HCT116 (cell line): ENCODE measurements at regions not wholly inside any gene's neighbourhood (a gene's known extent, or its start where the extent isn't known, plus 50 kb on each side); places are given as distances from the start of the nearest gene placed in this dataset.
A peak's percentile ranks its signal among the peaks of the same experiment; 100 is the strongest.

Experiments used
- ATAC-seq: fragments of 200-7000 bp; cut with Tn5 transposase; 2 replicates; pipeline ENCODE4 v1.9.1; 2020; ENCODE audit warnings: mild to moderate bottlenecking, moderate library complexity
- BruUV-seq: library from RNA; stranded (reverse); fragments of 400-500 nt; replicated peaks from 2 replicates; lab custom pipeline; 2021; lab: Mats Ljungman, UMichigan
- CTCF ChIA-PET: fragments of 300-600 bp; sonication (Branson Sonifier 250); formaldehyde crosslinking; loops from one replicate; lab custom pipeline; 2021; ENCODE audit warnings: antibody characterized with exemption; lab: Charles Lee
- POLR2A ChIA-PET: fragments of 300-600, 350-600 bp; sonication (Branson Sonifier 250); formaldehyde crosslinking; loops from one replicate; lab custom pipeline; 2021; ENCODE audit warnings: antibody characterized with exemption; lab: Charles Lee
- RAD21 ChIA-PET, 2 experiments: fragments of 300-600 bp; sonication (Branson Sonifier 250); formaldehyde crosslinking; loops; one replicate each; lab custom pipeline; 2023; ENCODE audit warnings: low total read pairs in 2 of 2; ENCODE audit not compliant: uncharacterized antibody in 2 of 2, unreplicated experiment in 2 of 2, low non-redundant PET in 1 of 2; lab: Charles Lee
- DNase-seq: peaks from one replicate; pipeline ENCODE4 v3.0.0-alpha.2; 2010; ENCODE audit warnings: low read depth, low spot score
- H2AFZ ChIP-seq: fragments of 200-600 bp; shearing (Covaris generic), sonication (generic); 2 replicates; pipeline ENCODE4 v1.6.1; 2017; ENCODE audit warnings: low read depth, mixed run types, mixed read lengths, antibody characterized with exemption, low read length; ENCODE audit not compliant: poor library complexity, severe bottlenecking
- H3K27ac ChIP-seq: 2 replicates; pipeline ENCODE4 v1.5.1; 2012; ENCODE audit warnings: low read depth, low read length
- H3K27me3 ChIP-seq: fragments of 200-600 bp; sonication (generic); 2 replicates; pipeline ENCODE4 v1.6.1; 2016; ENCODE audit warnings: mixed run types, low read length, mixed read lengths; ENCODE audit not compliant: insufficient read depth
- H3K36me3 ChIP-seq, 2 experiments: fragments of 200-500 bp in 1 of 2; fragments of 200-600 bp in 1 of 2; sonication (Bioruptor generic) in 1 of 2; sonication (generic) in 1 of 2; 2 replicates each; pipeline versions ENCODE4 v1.5.1 to v1.6.1; 2014 to 2016; ENCODE audit warnings: low read length in 2 of 2, inconsistent platforms in 1 of 2, mixed read lengths in 1 of 2, mixed run types in 1 of 2; ENCODE audit not compliant: insufficient read depth in 2 of 2, control insufficient read depth in 1 of 2
- H3K4me1 ChIP-seq, 2 experiments: fragments of 200-600 bp in 1 of 2; sonication (generic) in 1 of 2; 2 replicates each; pipeline versions ENCODE4 v1.5.1 to v1.6.1; 2012 to 2017; ENCODE audit warnings: low read length in 2 of 2, inconsistent platforms in 1 of 2, mild to moderate bottlenecking in 1 of 2, mixed read lengths in 1 of 2, mixed run types in 1 of 2, moderate library complexity in 1 of 2; ENCODE audit not compliant: insufficient read depth in 2 of 2, control insufficient read depth in 1 of 2
- H3K4me2 ChIP-seq: fragments of 200-600 bp; sonication (generic); 2 replicates; pipeline ENCODE4 v1.6.1; 2017; ENCODE audit warnings: mixed run types, low read length, mixed read lengths
- H3K4me3 ChIP-seq, 2 experiments: fragments of 200-600 bp in 1 of 2; sonication (generic) in 1 of 2; replicated peaks in 1 of 2; 2 replicates each; pipeline ENCODE4 v1.5.1; 2011 to 2016; ENCODE audit warnings: low read length in 2 of 2, control low read depth in 1 of 2, low read depth in 1 of 2, mild to moderate bottlenecking in 1 of 2, mixed read lengths in 1 of 2, mixed run types in 1 of 2
- H3K79me2 ChIP-seq: fragments of 200-600 bp; sonication (generic); 2 replicates; pipeline ENCODE4 v1.6.1; 2017; ENCODE audit warnings: mild to moderate bottlenecking, mixed run types, low read length, moderate library complexity, mixed read lengths; ENCODE audit not compliant: insufficient read depth
- H3K9ac ChIP-seq: fragments of 200-600 bp; sonication (generic); 2 replicates; pipeline ENCODE4 v1.6.1; 2016; ENCODE audit warnings: low read length, mixed read lengths
- H3K9me2 ChIP-seq: fragments of 200-600 bp; sonication (generic), shearing (Covaris generic); 2 replicates; pipeline ENCODE4 v1.6.1; 2017; ENCODE audit warnings: mixed run types, mild to moderate bottlenecking, moderate library complexity; ENCODE audit not compliant: insufficient read depth
- H3K9me3 ChIP-seq, 2 experiments: fragments of 200-500 bp in 1 of 2; fragments of 200-600 bp in 1 of 2; sonication (Bioruptor generic) in 1 of 2; sonication (generic) in 1 of 2; 2 replicates each; pipeline ENCODE4 v1.6.1; 2014 to 2017; ENCODE audit warnings: low read length in 2 of 2, mixed read lengths in 2 of 2, inconsistent platforms in 1 of 2, low read depth in 1 of 2, mild to moderate bottlenecking in 1 of 2, mixed run types in 1 of 2, moderate library complexity in 1 of 2; ENCODE audit not compliant: control insufficient read depth in 1 of 2, insufficient read depth in 1 of 2
- H4K20me1 ChIP-seq: fragments of 200-600 bp; sonication (generic), shearing (Covaris generic); 2 replicates; pipeline ENCODE4 v1.6.1; 2017; ENCODE audit warnings: mixed run types, mild to moderate bottlenecking, moderate library complexity; ENCODE audit not compliant: insufficient read depth
- CEBPB ChIP-seq: IDR thresholded peaks from 2 replicates; pipeline ENCODE4 v1.6.1; 2012; ENCODE audit warnings: low read depth
- CTCF ChIP-seq, 3 experiments: fragments of 200-600 bp in 1 of 3; sonication (generic) in 1 of 3; IDR thresholded peaks in 2 of 3; conservative IDR thresholded peaks in 1 of 3; 2 replicates each; pipeline ENCODE4 v1.5.1; 2012 to 2017; ENCODE audit warnings: low read depth in 2 of 3, low read length in 2 of 3, antibody characterized with exemption in 1 of 3, borderline replicate concordance in 1 of 3, control low read depth in 1 of 3, mild to moderate bottlenecking in 1 of 3, mixed read lengths in 1 of 3, mixed run types in 1 of 3, moderate library complexity in 1 of 3; ENCODE audit not compliant: insufficient read depth in 1 of 3
- EGR1 ChIP-seq: IDR thresholded peaks from 2 replicates; pipeline ENCODE4 v1.6.1; 2012; ENCODE audit warnings: low read depth
- ELF1 ChIP-seq: IDR thresholded peaks from 2 replicates; pipeline ENCODE4 v1.6.1; 2012; ENCODE audit warnings: low read depth, borderline replicate concordance
- EZH2 ChIP-seq: fragments of 200-600 bp; sonication (generic); IDR thresholded peaks from 2 replicates; pipeline ENCODE4 v1.6.1; 2017; ENCODE audit warnings: antibody characterized with exemption, mixed run types
- EZH2phosphoT487 ChIP-seq: fragments of 200-600 bp; IDR thresholded peaks from 2 replicates; pipeline ENCODE4 v1.6.1; 2018; ENCODE audit warnings: antibody characterized with exemption, borderline replicate concordance
- JUND ChIP-seq: IDR thresholded peaks from 2 replicates; pipeline ENCODE4 v1.6.1; 2012
- POLR2AphosphoS5 ChIP-seq: IDR thresholded peaks from 2 replicates; pipeline ENCODE4 v1.6.1; 2011; ENCODE audit warnings: mild to moderate bottlenecking, low read depth, low read length, moderate library complexity
- RAD21 ChIP-seq: IDR thresholded peaks from 2 replicates; pipeline ENCODE4 v1.6.1; 2012; ENCODE audit warnings: low read depth, mild to moderate bottlenecking
- TCF7L2 ChIP-seq: IDR thresholded peaks from 2 replicates; pipeline ENCODE4 v1.7.0; 2011; ENCODE audit warnings: borderline replicate concordance, inconsistent platforms; ENCODE audit not compliant: insufficient read depth, insufficient read length; ENCODE audit errors: extremely low read depth
- ZBTB33 ChIP-seq: IDR thresholded peaks from 2 replicates; pipeline ENCODE4 v1.6.1; 2011; ENCODE audit warnings: mild to moderate bottlenecking, low read length, moderate library complexity; ENCODE audit not compliant: insufficient replicate concordance; ENCODE audit errors: extremely low read depth
- ZFX ChIP-seq: fragments of 450-650 bp; IDR thresholded peaks from 2 replicates; pipeline ENCODE4 v1.6.1; 2017
- intact Hi-C: fragments of 100-400 bp; cut with micrococcal nuclease; formaldehyde crosslinking; loops from 2 replicates; pipeline ENCODE4 v1.10.0; 2022
- TF ChIP-seq, protein P1 (sequence below): IDR thresholded peaks from 2 replicates; pipeline ENCODE4 v1.6.1; 2012; ENCODE audit warnings: low read depth
- TF ChIP-seq, protein P2 (sequence below): IDR thresholded peaks from 2 replicates; pipeline ENCODE4 v1.6.1; 2012

DNA sequence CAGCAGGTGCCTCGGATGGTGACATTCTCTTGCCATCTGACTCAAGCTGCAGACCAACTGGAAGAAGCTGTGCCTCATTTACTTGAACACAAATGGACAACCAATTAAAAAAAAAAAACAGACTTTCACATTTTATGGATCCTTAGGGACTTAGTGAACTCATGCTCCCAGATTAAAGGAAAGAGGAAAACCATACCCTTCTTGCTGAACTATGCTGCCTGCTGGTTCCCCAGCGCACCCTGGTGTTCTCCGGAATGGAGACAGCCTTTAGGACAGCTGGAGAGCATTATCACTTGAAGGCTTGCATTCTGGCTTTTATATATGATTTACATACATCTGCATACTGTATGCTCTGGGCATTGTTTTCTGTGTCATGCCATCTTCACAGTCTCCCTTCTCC, 370.7 kb downstream of the SLC4A3 start:
- H3K9ac ChIP-seq, result no peak overlapping the region
- H3K9me2 ChIP-seq, result no peaks in the 10 kb centered on the region
- H3K27ac ChIP-seq, result no peak overlapping the region
- H3K79me2 ChIP-seq, result no peaks in the 10 kb centered on the region
- H2AFZ ChIP-seq, result no peak overlapping the region
- H3K4me3 ChIP-seq, result no peak overlapping the region
- DNase-seq, result no peak
- no peaks in the 10 kb centered on the region for H3K9me3 ChIP-seq
- H3K27me3 ChIP-seq, result no peaks in the 10 kb centered on the region
- ChIA-PET POLR2A (no interaction called here), CTCF (interaction anchor here (0.8 to 1.2 kb wide), 2 partner anchors 13 to 260 kb away, joined by 3 read pairs; no protein-coding TSS in a partner anchor), RAD21 (no interaction called here)
- peaks cover 0 to 2% of the 10 kb centered on the region in 2 experiments; a peak in 1 of 4 replicates for H3K36me3 ChIP-seq
- BruUV-seq, result no TSS peak
- ATAC-seq, result no peak
- no peaks in the 10 kb centered on the region for H4K20me1 ChIP-seq
- intact Hi-C loops, result loop anchor here (5.0 kb wide), 1 partner anchor 1574 kb away; the partner anchor contains the start of gene EPHA4
- no peak overlapping the region for H3K4me2 ChIP-seq
- peaks cover 13 to 20% of the 10 kb centered on the region in 2 experiments for H3K4me1 ChIP-seq
- TF ChIP-seq, protein P1, sequence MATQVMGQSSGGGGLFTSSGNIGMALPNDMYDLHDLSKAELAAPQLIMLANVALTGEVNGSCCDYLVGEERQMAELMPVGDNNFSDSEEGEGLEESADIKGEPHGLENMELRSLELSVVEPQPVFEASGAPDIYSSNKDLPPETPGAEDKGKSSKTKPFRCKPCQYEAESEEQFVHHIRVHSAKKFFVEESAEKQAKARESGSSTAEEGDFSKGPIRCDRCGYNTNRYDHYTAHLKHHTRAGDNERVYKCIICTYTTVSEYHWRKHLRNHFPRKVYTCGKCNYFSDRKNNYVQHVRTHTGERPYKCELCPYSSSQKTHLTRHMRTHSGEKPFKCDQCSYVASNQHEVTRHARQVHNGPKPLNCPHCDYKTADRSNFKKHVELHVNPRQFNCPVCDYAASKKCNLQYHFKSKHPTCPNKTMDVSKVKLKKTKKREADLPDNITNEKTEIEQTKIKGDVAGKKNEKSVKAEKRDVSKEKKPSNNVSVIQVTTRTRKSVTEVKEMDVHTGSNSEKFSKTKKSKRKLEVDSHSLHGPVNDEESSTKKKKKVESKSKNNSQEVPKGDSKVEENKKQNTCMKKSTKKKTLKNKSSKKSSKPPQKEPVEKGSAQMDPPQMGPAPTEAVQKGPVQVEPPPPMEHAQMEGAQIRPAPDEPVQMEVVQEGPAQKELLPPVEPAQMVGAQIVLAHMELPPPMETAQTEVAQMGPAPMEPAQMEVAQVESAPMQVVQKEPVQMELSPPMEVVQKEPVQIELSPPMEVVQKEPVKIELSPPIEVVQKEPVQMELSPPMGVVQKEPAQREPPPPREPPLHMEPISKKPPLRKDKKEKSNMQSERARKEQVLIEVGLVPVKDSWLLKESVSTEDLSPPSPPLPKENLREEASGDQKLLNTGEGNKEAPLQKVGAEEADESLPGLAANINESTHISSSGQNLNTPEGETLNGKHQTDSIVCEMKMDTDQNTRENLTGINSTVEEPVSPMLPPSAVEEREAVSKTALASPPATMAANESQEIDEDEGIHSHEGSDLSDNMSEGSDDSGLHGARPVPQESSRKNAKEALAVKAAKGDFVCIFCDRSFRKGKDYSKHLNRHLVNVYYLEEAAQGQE, result no peak
- no peak for TF ChIP-seq TCF7L2
- TF ChIP-seq EZH2phosphoT487, result no peak
- no peak for TF ChIP-seq ZBTB33
- no peak for TF ChIP-seq POLR2AphosphoS5
- peak; percentile 42; the same call in 1 of the 2 replicates for TF ChIP-seq RAD21
- TF ChIP-seq ELF1, result no peak
- no peak for TF ChIP-seq EGR1
- no peak for TF ChIP-seq CEBPB
- no peak for TF ChIP-seq JUND
- TF ChIP-seq ZFX, result no peak
- TF ChIP-seq, protein P2, sequence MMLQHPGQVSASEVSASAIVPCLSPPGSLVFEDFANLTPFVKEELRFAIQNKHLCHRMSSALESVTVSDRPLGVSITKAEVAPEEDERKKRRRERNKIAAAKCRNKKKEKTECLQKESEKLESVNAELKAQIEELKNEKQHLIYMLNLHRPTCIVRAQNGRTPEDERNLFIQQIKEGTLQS, result no peak
- TF ChIP-seq EZH2, result no peak
- 0 out of 6 replicates have a peak, but pooled peaks of 1 of the 3 experiments have one; percentile 13 for TF ChIP-seq CTCF (IDR thresholded peaks at IDR 0.05 in 2 of 3, conservative IDR thresholded peaks at IDR 0.05 in 1 of 3; ENCODE audit: borderline replicate concordance in 1 of 3, insufficient read depth in 1 of 3, low read depth in 2 of 3, low read length in 2 of 3)
